GM18507 (cell line): ENCODE measurements at regions not wholly inside any gene's neighbourhood (a gene's known extent, or its start where the extent isn't known, plus 50 kb on each side); places are given as distances from the start of the nearest gene placed in this dataset.
"Not testable (repeated sequence)": the region's sequence is repeated elsewhere in the genome, so short reads cannot be mapped to it uniquely, and the experiment has no call there.

Source experiments
- DNase-seq: peaks from one replicate; pipeline ENCODE4 v3.0.0; 2011; ENCODE audit warnings: low read depth; ENCODE audit not compliant: insufficient read length; ENCODE audit errors: extremely low spot score
- FAIRE-seq: peaks from 2 replicates; lab custom pipeline; 2011; peaks lifted over from hg19 to GRCh38; lab: Jason Lieb, UNC

DNA sequence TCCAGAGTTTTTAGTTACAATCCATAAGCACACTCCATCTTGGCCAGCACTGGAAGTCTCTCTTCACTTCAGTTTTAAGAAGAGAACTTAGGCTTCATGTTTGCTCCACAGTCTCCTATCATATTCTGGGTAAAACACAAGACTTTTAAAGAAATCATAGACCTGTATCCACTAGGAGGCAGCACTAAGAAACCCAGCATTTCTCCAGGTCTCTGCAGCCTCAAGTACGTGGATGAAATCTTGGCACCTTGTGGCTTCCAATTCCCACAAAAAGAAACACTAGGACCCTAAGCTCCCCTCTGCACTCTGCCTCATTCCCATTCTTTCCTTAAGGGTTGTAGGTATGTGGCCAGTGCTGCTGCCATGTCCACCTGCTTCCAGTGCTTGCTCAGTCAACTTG, 367.3 kb upstream of the CASK start:
- FAIRE-seq (no peak), DNase-seq (no peak)

DNA sequence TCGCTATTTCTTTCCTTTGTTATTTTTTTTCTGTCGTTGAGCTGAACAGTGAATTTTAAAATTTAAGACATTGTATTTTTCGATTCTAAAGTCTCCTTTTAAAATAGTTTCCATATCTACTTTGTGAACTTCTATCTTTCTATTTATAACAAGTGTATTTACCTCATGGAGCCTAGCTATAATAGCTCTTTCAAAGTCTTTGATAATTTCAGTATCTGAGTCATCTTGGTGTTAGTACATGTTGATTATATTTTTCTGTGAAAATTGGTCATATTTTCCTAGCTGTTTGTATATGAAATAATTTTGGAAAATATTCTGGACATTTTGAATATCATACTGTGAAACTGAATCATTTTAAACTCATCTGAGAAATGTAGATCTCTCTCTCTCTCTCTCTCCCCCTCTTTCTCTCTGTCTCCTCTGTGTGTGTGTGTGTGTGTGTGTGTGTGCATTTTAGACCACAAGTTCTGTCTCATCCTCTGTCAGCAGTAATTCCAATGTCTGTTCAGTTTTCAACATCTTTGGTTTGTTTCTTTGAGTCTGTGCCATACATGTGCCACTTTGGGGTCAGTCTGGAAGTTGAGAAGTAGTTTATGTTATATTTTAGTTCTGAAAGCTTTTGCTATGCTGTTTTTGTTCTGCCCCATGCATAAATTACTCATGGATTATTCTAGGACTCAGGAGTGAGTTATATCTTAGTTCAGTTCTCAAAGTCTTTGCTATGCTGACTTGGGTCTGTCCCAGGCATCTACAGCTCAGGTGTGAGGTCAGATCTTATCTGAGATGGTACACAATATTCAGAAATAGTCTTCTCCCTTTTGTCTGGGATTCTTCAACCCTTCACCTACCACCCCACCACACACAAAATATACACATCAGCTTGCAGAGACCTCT, 366.4 kb upstream of the CASK start:
- no peak for DNase-seq
- no peak for FAIRE-seq

DNA sequence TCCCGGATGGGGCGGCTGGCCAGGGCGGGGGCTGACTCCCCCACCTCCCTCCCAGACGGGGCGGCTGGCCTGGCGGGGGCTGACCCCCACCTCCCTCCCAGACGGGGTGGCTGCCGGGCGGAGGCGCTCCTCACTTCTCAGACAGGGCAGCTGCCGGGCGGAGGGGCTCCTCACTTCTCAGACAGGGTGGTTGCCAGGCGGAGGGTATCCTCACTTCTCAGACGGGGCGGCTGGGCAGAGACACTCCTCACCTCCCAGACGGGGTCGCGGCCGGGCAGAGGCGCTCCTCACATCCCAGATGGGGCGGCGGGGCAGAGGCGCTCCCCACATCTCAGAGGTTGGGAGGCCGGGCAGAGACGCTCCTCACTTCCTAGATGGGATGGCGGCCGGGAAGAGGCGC, 362.3 kb upstream of the CASK start:
- FAIRE-seq, DNase-seq: not testable (repeated sequence)

DNA sequence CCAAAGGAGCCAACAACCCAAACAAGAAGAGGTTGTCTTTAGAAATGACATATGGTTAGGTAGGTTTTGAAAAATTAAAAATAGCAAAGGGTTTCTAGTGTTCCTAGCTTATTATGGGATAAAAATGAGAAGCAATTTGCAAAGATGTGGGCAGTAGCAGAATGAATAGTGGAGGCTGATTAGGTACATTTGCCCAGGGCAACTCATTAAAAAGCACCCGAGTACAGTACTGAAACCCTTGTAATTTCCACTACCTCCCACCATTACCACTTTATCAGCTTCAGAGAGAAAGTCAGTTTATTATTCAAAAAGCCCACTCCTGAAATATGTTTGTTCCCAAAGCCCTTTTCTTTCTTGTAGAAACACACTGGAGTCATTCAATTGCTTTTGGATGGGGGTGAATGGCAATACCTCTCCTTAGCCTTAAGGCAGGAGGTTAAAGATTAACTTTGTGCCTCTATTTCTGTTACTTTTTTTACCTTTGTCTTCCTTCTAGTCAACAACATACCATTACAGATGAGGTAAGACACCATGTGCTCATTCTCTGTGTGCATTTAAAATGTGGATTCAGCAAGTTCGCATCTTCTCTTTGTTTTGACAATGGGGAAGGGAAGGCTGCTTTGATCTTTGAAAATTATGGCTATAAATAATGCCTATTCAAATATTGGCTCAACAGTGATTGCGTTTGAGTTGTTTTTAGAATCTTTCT, 353.8 kb upstream of the CASK start:
- FAIRE-seq (no peak), DNase-seq (no peak)

DNA sequence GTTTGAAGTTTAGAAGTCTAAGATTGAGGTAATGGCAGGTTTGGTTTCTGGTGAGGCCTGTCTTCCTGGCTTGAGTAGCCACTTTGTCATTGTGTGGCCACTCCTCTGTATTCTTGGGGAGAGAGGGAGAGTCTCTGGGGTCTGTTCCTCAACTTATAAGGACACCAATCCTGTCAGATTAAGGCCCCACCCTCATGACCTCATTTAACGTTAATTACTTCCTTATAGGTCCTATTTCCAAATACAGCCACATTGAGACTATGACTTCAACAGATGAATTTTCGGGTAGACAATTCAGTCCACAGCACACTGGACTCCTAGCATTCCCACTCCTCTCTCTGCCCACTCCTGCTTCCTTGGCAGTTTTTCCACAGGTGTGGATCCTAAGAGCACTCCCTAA, 350.8 kb upstream of the CASK start:
- no peak for FAIRE-seq
- DNase-seq, result no peak

DNA sequence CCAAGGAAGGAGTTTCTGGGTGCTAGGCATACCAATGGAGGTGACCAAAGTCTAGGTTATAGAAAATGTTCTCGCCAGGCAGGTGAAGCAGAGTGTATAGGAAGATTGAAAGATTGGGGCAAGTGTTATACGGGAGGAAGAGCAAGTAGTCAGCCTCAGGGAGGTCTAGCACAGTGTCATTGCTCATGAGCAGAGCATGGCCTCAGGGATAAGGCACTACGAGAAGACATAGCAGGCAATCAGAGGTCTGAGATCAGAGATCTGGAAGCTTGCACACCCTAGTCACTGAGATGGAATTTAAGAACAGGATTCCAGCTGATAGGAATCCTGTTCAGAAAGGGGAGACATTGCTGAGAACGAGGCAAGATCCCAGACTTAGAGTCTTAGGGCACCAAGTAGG, 350.0 kb upstream of the CASK start:
- FAIRE-seq (no peak), DNase-seq (no peak)

DNA sequence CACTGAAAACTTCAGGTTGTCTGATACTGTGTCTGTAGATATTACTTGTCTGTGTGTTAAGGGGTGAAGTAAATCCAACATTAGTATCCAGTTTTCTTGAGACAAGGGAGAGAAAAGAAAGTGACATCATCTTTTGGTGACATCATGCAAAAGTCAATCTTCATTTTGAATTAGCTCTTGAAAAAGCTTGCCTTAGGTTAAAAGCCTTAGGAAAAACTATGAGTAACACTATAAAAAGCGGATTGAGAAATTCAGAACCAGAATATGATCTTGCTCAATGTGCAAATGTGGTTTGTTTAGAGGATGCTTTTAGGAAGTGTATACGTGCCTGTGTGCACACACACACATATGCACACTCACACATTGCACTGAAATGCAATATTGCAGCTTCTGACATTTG, 345.8 kb upstream of the CASK start:
- no peak for FAIRE-seq
- DNase-seq, result no peak

DNA sequence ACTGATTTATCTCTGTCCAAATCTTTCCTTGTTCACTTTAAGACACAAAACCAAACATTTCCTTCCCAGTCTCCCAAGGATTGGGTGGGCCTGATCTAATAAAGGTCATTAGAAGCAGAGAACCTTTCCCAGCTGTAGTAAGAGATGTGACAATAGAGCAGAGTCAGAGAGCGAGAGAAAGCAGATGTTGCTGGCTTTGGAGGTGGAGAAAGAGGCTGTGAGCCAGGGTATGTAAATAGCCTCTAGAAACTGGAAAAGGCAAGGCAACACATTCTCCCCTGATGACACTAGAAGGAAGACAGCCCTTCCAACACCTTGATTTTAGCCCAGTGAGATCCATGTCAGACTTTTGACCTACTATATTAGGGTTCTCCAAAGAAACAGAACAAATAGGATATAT, 337.5 kb upstream of the CASK start:
- DNase-seq, result no peak
- FAIRE-seq, result no peak

DNA sequence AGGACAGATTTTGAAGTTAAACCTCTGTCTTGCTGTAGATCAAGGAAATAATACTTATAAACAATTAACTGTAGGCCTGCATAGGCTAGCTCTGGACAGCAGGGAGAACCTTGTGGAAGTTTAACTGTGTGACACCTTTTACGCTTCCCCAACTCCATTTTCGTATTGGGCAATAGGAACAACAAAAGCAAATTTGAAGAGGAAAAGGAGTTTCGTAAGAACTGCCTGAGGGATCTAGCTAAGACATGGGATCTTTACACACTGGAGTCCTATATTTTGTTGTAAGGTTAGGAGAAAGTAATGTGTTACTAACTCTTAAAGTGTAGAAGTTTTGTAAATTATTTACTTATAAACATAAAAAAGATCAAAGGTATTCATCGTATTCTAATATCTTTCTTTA, 324.9 kb upstream of the CASK start:
- DNase-seq (no peak), FAIRE-seq (no peak)

DNA sequence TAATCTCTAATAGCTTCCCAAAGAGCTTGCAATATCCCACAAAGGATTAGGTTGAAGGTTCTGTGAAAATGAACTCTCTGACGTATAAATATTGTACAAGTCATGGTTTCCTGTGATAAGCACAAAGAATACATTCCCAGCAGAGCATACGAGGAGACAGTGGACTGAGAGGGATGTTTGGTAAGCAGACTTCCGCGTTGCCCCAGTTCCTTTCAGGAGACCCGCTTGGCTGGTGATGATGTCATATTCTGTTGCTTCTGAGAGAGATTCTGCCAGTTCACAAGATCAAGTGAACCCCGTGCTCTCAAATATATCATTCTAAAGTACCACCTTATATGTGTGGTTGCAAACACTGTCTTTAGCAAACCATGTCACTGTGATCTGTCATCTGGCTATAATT, 323.9 kb upstream of the CASK start:
- no peak for FAIRE-seq
- no peak for DNase-seq

DNA sequence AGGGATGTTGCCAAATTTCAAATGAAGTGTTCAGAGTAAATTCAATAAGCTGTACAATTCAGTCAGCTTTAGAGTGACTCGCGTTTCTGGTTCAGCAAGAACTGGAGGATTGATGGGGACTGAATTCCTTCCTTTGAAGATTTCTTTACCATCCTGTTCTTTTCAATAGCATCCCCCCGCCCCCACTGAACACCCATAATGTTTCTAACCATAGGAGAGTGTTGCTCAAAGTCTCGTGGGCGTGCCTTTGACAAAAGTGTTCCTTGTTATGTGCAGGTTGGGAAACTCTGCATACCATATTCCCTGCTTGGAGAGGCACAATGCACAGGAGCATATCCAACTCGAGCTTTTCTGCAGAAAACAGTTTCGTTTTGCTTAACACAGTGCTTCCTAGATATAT, 323.5 kb upstream of the CASK start:
- DNase-seq (no peak), FAIRE-seq (no peak)

DNA sequence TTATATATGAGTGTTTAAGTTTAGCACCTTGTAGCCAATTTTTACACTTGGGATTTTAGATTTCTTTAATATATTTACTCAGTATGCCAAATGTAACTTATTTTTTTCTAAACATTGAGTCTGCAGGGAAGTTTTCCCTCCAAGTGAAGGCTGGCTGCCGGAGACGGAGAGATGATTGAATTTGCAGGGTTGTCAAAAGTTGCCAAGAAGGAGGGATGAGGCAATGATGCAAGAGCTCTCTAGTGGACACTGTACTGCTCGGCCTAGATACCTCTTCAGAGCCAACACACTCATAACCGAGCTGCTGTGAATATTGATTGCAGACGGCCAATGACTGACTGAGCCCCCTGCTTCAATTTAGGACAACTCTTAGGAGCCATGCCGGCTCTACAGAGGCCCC, 318.6 kb upstream of the CASK start:
- no peak for FAIRE-seq
- no peak for DNase-seq

DNA sequence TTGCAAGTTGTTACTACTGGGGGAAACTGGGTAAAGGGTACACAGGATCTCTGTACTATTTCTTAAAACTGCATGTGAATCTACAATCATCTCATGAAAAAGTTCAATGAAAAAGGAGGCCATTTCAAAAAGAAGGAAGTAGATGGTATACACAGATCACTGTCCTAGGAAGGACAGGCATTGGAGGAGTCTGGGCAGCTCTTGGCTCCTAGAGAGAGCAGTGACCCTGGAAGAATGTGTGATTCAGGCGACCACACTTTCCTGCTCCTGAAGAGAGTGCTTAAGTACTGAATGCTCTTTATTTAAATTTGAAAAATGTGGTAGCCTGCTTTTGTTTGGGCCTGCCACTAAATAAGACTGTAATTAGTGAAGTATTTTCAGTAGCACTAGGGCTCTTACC, 318.1 kb upstream of the CASK start:
- FAIRE-seq (no peak), DNase-seq (no peak)

DNA sequence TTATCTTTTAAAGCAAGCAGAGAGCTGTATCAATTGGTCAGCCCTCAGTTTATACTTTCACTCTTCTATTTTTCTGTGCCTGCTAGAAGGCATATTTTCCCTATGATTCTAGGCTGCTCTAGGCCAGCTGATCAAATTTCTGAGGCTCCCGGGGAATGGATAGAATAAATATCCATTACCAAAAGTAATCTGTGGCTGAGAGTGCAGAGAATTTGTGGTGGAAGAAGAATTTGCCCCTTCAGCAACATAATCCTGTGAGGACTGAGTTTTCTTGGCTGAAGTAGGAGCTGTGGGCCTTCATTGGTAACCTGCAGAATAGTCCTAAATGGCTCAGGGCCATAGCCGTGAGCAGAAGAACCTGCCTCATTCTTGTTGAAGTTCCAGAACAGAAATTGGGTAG, 314.6 kb upstream of the CASK start:
- DNase-seq (no peak), FAIRE-seq (no peak)

DNA sequence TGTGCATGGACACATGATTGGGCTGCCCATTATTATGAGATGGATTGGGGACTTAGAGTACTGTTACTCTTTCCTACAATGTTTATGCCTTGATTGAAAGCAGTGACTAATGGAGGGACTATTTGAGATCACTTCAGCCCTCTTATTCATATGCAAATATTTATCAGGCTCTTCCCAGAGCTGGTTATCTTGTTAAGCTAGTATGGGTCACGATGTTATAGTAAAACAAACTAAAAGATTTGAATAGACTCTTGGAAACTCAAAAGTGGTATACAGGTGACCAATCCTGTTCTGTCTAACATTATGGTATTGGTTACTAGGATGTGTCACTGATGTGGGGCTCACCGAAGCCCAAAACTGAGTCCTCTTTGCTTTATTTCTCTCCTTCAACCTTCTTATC, 306.2 kb upstream of the CASK start:
- no peak for FAIRE-seq

DNA sequence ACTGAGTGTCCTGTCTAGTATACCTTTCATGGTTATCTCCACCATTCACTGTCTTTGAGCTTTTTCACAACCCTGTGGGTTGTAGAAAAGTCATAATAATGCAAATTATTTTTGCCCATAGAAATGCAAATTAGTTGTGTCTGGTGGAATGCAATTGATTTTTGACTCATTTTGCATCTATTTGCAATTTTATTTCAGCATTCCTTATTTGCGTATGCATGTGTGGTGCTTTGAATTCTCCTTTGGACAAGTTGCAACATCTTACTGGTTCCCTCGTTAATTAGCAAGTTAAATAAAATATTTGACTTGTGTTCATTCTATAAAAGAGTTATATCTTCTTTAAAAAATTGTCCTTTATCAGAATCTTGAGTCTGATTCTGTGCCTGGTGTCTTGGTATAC, 297.3 kb upstream of the CASK start:
- DNase-seq (no peak), FAIRE-seq (no peak)

More for the DNA sequence above, 306.2 kb upstream of the CASK start:
- no peak for DNase-seq

DNA sequence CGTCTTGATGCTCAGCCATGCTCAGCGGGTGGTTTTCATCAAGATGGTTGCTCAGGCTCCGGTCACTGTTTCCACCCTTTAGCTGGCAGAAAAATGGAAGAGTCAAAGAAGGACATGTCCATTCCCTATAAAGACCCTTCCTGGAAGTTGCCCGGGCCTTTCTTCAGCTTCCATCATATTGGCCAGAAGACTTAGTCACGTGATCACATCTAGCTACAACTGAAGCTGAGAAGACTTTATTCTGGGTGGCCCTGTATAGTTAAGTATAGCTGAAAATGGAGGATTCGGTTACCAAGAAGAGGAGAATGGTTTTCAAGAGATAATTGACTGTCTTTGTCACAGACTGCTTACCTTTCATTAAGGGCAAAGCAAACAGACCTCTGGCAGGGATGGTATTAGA, 296.7 kb upstream of the CASK start:
- DNase-seq (no peak), FAIRE-seq (no peak)

DNA sequence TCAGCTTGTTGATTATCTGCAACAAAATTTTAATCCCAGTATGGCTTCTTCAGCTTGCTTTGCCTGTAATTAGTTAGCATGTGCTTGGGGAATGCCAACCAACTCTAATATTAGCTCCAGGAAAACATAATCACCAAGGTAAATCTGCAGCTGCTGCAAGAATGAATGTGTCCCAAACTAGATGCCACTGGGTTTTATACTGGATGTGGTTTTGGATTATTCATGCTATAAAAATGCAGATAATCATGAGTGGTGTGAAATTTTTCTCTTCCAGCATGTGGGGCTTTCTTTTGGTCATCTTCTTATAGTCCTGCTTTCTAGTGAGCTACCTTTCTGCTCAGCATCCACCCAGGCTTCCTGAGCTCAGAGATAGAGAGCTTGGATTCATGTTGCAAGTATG, 295.9 kb upstream of the CASK start:
- no peak for DNase-seq
- no peak for FAIRE-seq

DNA sequence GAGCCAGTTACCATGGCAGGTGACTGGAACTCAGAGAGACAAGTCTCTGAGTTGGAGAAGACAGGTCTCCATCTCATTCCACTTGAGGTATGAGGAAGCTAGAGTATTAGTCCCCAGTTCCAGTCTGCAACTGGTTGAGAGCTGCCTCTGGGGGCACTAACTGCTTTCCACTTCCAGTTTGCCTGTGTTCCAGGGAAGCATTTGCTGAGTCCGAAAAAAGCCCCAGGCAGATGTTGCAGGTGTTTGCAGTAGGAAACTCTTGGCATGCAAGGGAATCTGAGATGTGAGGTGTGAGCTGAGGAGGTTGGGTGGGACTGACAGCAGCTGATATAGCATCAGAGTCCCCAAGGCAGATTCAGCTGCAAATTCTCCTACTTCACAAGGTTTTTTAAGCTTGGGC, 272.2 kb upstream of the CASK start:
- DNase-seq (no peak), FAIRE-seq (no peak)

DNA sequence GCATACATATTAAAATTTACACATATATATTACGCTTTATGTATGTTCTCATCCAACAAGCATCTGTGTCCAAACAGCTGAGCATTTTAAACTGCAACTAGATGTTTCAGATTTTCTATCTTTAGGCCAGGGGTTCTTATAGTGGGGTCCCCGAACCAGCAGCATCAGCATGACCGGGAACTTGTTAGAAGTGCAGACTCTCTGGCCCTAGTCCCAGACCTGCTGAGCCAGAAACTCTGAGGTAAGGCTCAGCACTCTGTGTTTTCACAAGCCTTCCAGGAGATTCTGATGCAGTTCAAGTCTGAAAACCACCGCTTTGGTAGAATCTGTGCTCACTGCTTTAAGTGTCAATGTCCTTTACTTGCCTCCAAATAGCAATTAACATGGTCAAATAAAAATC, 266.2 kb upstream of the CASK start:
- no peak for DNase-seq
- no peak for FAIRE-seq

DNA sequence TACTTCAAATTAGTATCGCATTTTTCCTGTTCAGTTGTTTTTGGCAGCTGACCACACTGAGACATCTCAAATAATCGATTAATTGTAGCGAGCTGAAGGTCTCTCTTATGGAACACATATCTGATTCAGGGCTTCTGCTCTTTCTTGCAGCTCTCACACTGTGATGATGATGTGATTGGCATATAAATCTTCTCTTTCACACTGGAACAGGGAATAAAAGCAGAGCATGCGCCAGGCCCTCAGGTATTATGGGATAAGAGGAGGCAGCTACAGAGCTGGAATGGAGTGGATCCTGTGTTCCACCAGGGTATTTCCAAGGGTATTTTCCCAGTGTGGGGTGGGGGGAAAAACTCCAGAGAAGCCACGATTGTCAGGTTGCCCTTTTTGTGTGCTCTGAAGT, 265.4 kb upstream of the CASK start:
- no peak for DNase-seq
- FAIRE-seq, result no peak
